GM21423 (cell line): ENCODE measurements at regions not wholly inside any gene's neighbourhood (a gene's known extent, or its start where the extent isn't known, plus 50 kb on each side); places are given as distances from the start of the nearest gene placed in this dataset.

Experiments
- ATAC-seq: cut with Tn5 transposase; IDR thresholded peaks from one replicate; pipeline ENCODE4 v1.9.1; 2021; ENCODE audit warnings: mild to moderate bottlenecking, moderate library complexity; ENCODE audit not compliant: unreplicated experiment

- no peak for ATAC-seq
Measured at GRCh38 chr22:48644997-48645396, 1182.7 kb downstream of the BRD1 start.

GRCh38 chr22:48644108-48644507 is 1183.6 kb downstream of the BRD1 start:
- no peak for ATAC-seq

GRCh38 chr22:48643066-48643731 is 1184.5 kb downstream of the BRD1 start:
- no peak for ATAC-seq

GRCh38 chr22:48642550-48642949 is 1185.1 kb downstream of the BRD1 start:
- ATAC-seq = no peak

GRCh38 chr22:48641906-48642475 is 1185.7 kb downstream of the BRD1 start:
- no peak for ATAC-seq

- ATAC-seq = no peak
Measured at GRCh38 chr22:48640890-48641841, 1186.5 kb downstream of the BRD1 start.

- ATAC-seq = no peak
Measured at GRCh38 chr22:48639896-48640748, 1187.6 kb downstream of the BRD1 start.

GRCh38 chr22:48639021-48639795 is 1188.5 kb downstream of the BRD1 start:
- ATAC-seq = no peak

GRCh38 chr22:48637231-48637630 is 1190.4 kb downstream of the BRD1 start:
- no peak for ATAC-seq

GRCh38 chr22:48636746-48637145 is 1190.9 kb downstream of the BRD1 start:
- no peak for ATAC-seq

- ATAC-seq = no peak
Measured at GRCh38 chr22:48635816-48636215, 1191.9 kb downstream of the BRD1 start.

GRCh38 chr22:48635031-48635430 is 1192.6 kb downstream of the BRD1 start:
- no peak for ATAC-seq

- no peak for ATAC-seq
Measured at GRCh38 chr22:48633996-48634836, 1193.5 kb downstream of the BRD1 start.

- ATAC-seq = no peak
Measured at GRCh38 chr22:48632646-48633246, 1194.9 kb downstream of the BRD1 start.

GRCh38 chr22:48631288-48631863 is 1196.3 kb downstream of the BRD1 start:
- no peak for ATAC-seq

- ATAC-seq = no peak
Measured at GRCh38 chr22:48630848-48631247, 1196.8 kb downstream of the BRD1 start.

- ATAC-seq = no peak
Measured at GRCh38 chr22:48630433-48630754, 1197.3 kb downstream of the BRD1 start.

- no peak for ATAC-seq
Measured at GRCh38 chr22:48629631-48630432, 1197.8 kb downstream of the BRD1 start.
